GM10248 (cell line): ENCODE measurements at regions not wholly inside any gene's neighbourhood (a gene's known extent, or its start where the extent isn't known, plus 50 kb on each side); places are given as distances from the start of the nearest gene placed in this dataset.

Experiments
- CTCF ChIA-PET: fragments of 300-600 bp; sonication (Branson Sonifier 250); formaldehyde crosslinking; extraction: SDS; loops from one replicate; lab custom pipeline; 2021; ENCODE audit warnings: antibody characterized with exemption; lab: Yijun Ruan, JAX
- POLR2A ChIA-PET: fragments of 350-650 bp; sonication (Branson Sonifier 250); formaldehyde crosslinking; extraction: SDS; loops from one replicate; lab custom pipeline; 2020; ENCODE audit warnings: antibody characterized with exemption; lab: Yijun Ruan, JAX
- DNase-seq: peaks from one replicate; pipeline ENCODE4 v3.0.0; 2012; ENCODE audit errors: extremely low spot score
- TF ChIP-seq, protein P1 (sequence below): IDR thresholded peaks from 2 replicates; pipeline ENCODE4 v1.5.1; 2012; ENCODE audit warnings: mild to moderate bottlenecking, low read depth; ENCODE audit errors: extremely low read depth, missing control alignments, control extremely low read depth

GRCh38 chr7:17492437-17492836 is 194.0 kb downstream of the AHR start:
- ChIA-PET CTCF (interaction anchor here (0.9 to 2.2 kb wide), 2 partner anchors 10 to 29 kb away, joined by 3 to 6 read pairs; no protein-coding TSS in a partner anchor), POLR2A (no interaction called here)
- no peak for DNase-seq
- TF ChIP-seq, protein P1, sequence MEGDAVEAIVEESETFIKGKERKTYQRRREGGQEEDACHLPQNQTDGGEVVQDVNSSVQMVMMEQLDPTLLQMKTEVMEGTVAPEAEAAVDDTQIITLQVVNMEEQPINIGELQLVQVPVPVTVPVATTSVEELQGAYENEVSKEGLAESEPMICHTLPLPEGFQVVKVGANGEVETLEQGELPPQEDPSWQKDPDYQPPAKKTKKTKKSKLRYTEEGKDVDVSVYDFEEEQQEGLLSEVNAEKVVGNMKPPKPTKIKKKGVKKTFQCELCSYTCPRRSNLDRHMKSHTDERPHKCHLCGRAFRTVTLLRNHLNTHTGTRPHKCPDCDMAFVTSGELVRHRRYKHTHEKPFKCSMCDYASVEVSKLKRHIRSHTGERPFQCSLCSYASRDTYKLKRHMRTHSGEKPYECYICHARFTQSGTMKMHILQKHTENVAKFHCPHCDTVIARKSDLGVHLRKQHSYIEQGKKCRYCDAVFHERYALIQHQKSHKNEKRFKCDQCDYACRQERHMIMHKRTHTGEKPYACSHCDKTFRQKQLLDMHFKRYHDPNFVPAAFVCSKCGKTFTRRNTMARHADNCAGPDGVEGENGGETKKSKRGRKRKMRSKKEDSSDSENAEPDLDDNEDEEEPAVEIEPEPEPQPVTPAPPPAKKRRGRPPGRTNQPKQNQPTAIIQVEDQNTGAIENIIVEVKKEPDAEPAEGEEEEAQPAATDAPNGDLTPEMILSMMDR = no peak

DNA sequence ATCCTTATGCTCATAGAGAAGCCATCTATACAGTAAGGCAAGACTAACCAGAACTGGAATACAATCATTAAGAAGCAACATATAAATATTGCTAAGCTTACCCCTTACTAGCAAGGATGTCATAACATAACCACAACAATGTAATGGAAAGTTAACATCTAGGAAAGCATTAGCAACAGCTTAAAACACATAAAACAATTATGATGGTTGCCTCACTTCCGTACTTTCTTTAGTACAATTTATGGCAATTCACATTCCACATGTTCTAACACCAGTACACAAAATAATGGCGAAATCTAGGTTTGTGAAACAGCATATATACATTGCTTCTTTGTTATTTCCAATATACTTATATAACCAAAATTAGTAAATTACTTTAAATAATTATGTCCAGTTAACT is 195.0 kb downstream of the AHR start:
- DNase-seq = no peak
- TF ChIP-seq, protein P1 = no peak
- CTCF ChIA-PET = no interaction called here
- POLR2A ChIA-PET = no interaction called here

GRCh38 chr7:17495655-17496394 is 197.4 kb downstream of the AHR start:
- CTCF ChIA-PET = interaction anchor here (0.9 to 1.8 kb wide), 6 partner anchors 8 to 93 kb away, joined by 3 to 5 read pairs (median 4); no protein-coding TSS in a partner anchor
- no peak for DNase-seq
- POLR2A ChIA-PET = no interaction called here
- TF ChIP-seq, protein P1 = no peak

GRCh38 chr7:17497136-17497535 is 198.7 kb downstream of the AHR start:
- CTCF ChIA-PET = interaction anchor here (1.2 to 1.8 kb wide), 7 partner anchors 8 to 94 kb away, joined by 3 to 5 read pairs (median 4); no protein-coding TSS in a partner anchor
- POLR2A ChIA-PET = no interaction called here
- TF ChIP-seq, protein P1 = no peak
- DNase-seq = no peak

GRCh38 chr7:17497549-17498167 is 199.2 kb downstream of the AHR start:
- POLR2A ChIA-PET = interaction anchor here (0.5 kb wide), 1 partner anchor 355 kb away, joined by 9 read pairs; no protein-coding TSS in a partner anchor
- DNase-seq = no peak
- TF ChIP-seq, protein P1 = no peak
- CTCF ChIA-PET = interaction anchor here (1.3 to 1.8 kb wide), 6 partner anchors 8 to 25 kb away, joined by 3 to 5 read pairs (median 4); no protein-coding TSS in a partner anchor

GRCh38 chr7:17498230-17498629 is 199.8 kb downstream of the AHR start:
- DNase-seq = no peak
- ChIA-PET POLR2A (interaction anchor here (0.5 kb wide), 1 partner anchor 356 kb away, joined by 9 read pairs; no protein-coding TSS in a partner anchor), CTCF (interaction anchor here (1.3 to 3.5 kb wide), 4 partner anchors 9 to 109 kb away, joined by 3 to 13 read pairs (median 4); no protein-coding TSS in a partner anchor)
- TF ChIP-seq, protein P1 = no peak
